IPS DF 6.9 (cell line): ENCODE measurements at regions not wholly inside any gene's neighbourhood (a gene's known extent, or its start where the extent isn't known, plus 50 kb on each side); places are given as distances from the start of the nearest gene placed in this dataset.
"Not testable (repeated sequence)": the region's sequence is repeated elsewhere in the genome, so short reads cannot be mapped to it uniquely, and the experiment has no call there.

Source experiments
- DNase-seq: peaks from one replicate; pipeline ENCODE4 v3.0.0-alpha.2; 2013; ENCODE audit warnings: low read depth, low spot score
- H3K27ac ChIP-seq: one replicate; pipeline ENCODE4 v1.5.1; 2013; ENCODE audit warnings: low read length, control low read depth
- H3K27me3 ChIP-seq: 2 replicates; pipeline ENCODE4 v1.6.1; 2013; ENCODE audit warnings: mild to moderate bottlenecking, low read length; ENCODE audit not compliant: control insufficient read depth, insufficient read depth
- H3K36me3 ChIP-seq: 2 replicates; pipeline ENCODE4 v1.6.1; 2013; ENCODE audit warnings: low read length; ENCODE audit not compliant: control insufficient read depth, insufficient read depth
- H3K4me1 ChIP-seq: 2 replicates; pipeline ENCODE4 v1.6.1; 2013; ENCODE audit warnings: low read length; ENCODE audit not compliant: control insufficient read depth, insufficient read depth
- H3K4me3 ChIP-seq: 2 replicates; pipeline ENCODE4 v1.5.1; 2013; ENCODE audit warnings: mild to moderate bottlenecking, low read length
- H3K9me3 ChIP-seq: 2 replicates; pipeline ENCODE4 v1.6.1; 2013; ENCODE audit warnings: low read length, inconsistent platforms; ENCODE audit not compliant: control insufficient read depth, insufficient read depth
- WGBS: extraction: QIAGEN DNeasy Blood & Tissue Kit; methylation state at CpG from one replicate; pipeline ENCODE4 v1.1.7; 2013; ENCODE audit warnings: mixed read lengths, missing lambda C conversion rate; ENCODE audit not compliant: insufficient read length, insufficient coverage; 5-methylcytosine and 5-hydroxymethylcytosine counted together

GRCh38 chr6:169093066-169093723 lies 160.5 kb downstream of the THBS2 start:
- no peaks in the 10 kb centered on the region for H3K4me1 ChIP-seq
- no CpG with 5 or more reads among the region's 11 CpGs for WGBS
- peaks cover 2% of the 10 kb centered on the region; the same call in 1 of the 2 replicates for H3K9me3 ChIP-seq
- H3K36me3 ChIP-seq: no peaks in the 10 kb centered on the region
- DNase-seq: no peak
- no peaks in the 10 kb centered on the region for H3K27me3 ChIP-seq
- H3K27ac ChIP-seq: no peak overlapping the region
- H3K4me3 ChIP-seq: no peak overlapping the region

- Histone ChIP-seq H3K27ac (no peak overlapping the region), H3K27me3 (no peaks in the 10 kb centered on the region), H3K36me3 (no peaks in the 10 kb centered on the region), H3K9me3 (peaks cover 2% of the 10 kb centered on the region; the same call in 1 of the 2 replicates), H3K4me1 (no peaks in the 10 kb centered on the region), H3K4me3 (no peak overlapping the region)
- no CpG with 5 or more reads among the region's 3 CpGs for WGBS
- no peak for DNase-seq
Measured at GRCh38 chr6:169092375-169092774, 161.3 kb downstream of the THBS2 start.

- not testable (repeated sequence) for H3K9me3 ChIP-seq, DNase-seq, H3K4me3 ChIP-seq, H3K4me1 ChIP-seq, H3K27me3 ChIP-seq, H3K27ac ChIP-seq, H3K36me3 ChIP-seq
- WGBS: no CpG with 5 or more reads among the region's 2 CpGs
Measured at GRCh38 chr6:169090514-169091127, 163.0 kb downstream of the THBS2 start.

- Histone ChIP-seq H3K27me3 (no peaks in the 10 kb centered on the region), H3K27ac (no peak overlapping the region), H3K9me3 (peaks cover 2% of the 10 kb centered on the region; the same call in 1 of the 2 replicates), H3K36me3 (no peaks in the 10 kb centered on the region), H3K4me3 (no peak overlapping the region), H3K4me1 (no peaks in the 10 kb centered on the region)
- DNase-seq: no peak
- no CpG with 5 or more reads among the region's 2 CpGs for WGBS
Measured at GRCh38 chr6:169088762-169089161, 164.9 kb downstream of the THBS2 start.

- DNase-seq: no peak
- Histone ChIP-seq H3K4me3 (no peak overlapping the region), H3K4me1 (no peaks in the 10 kb centered on the region), H3K9me3 (peaks cover 2% of the 10 kb centered on the region; the same call in 1 of the 2 replicates), H3K27ac (no peak overlapping the region), H3K27me3 (no peaks in the 10 kb centered on the region), H3K36me3 (no peaks in the 10 kb centered on the region)
- WGBS: no CpG with 5 or more reads among the region's 3 CpGs
Measured at GRCh38 chr6:169087443-169088041, 166.1 kb downstream of the THBS2 start.

- H3K27ac ChIP-seq, H3K27me3 ChIP-seq, H3K4me1 ChIP-seq, H3K4me3 ChIP-seq, H3K36me3 ChIP-seq, H3K9me3 ChIP-seq, DNase-seq: not testable (repeated sequence)
- WGBS: no CpG with 5 or more reads among the region's 6 CpGs
Measured at GRCh38 chr6:169086616-169087015, 167.0 kb downstream of the THBS2 start.

GRCh38 chr6:169086020-169086419 lies 167.6 kb downstream of the THBS2 start:
- Histone ChIP-seq H3K9me3 (peaks cover 2% of the 10 kb centered on the region; the same call in 1 of the 2 replicates), H3K36me3 (no peaks in the 10 kb centered on the region), H3K4me3 (no peak overlapping the region), H3K27me3 (no peaks in the 10 kb centered on the region), H3K27ac (no peak overlapping the region), H3K4me1 (no peaks in the 10 kb centered on the region)
- no CpG with 5 or more reads among the region's 10 CpGs for WGBS
- no peak for DNase-seq

- no peaks in the 10 kb centered on the region for H3K36me3 ChIP-seq
- H3K27me3 ChIP-seq: no peaks in the 10 kb centered on the region
- no peak overlapping the region for H3K4me3 ChIP-seq
- no peaks in the 10 kb centered on the region; the same call in 1 of the 2 replicates for H3K9me3 ChIP-seq
- H3K4me1 ChIP-seq: no peaks in the 10 kb centered on the region
- no peak overlapping the region for H3K27ac ChIP-seq
- no CpG with 5 or more reads among the region's 6 CpGs for WGBS
- DNase-seq: no peak
Measured at GRCh38 chr6:169085466-169085865, 168.2 kb downstream of the THBS2 start.

- H3K36me3 ChIP-seq: not testable (repeated sequence)
Measured at GRCh38 chr6:169084557-169084956, 169.1 kb downstream of the THBS2 start.

GRCh38 chr6:169084067-169084466 lies 169.6 kb downstream of the THBS2 start:
- Histone ChIP-seq H3K9me3 (no peaks in the 10 kb centered on the region; the same call in 1 of the 2 replicates), H3K27ac (no peak overlapping the region), H3K4me3 (no peak overlapping the region), H3K27me3 (no peaks in the 10 kb centered on the region), H3K36me3 (no peaks in the 10 kb centered on the region), H3K4me1 (no peaks in the 10 kb centered on the region)
- DNase-seq: no peak
- WGBS: no CpG with 5 or more reads among the region's 10 CpGs

More at GRCh38 chr6:169084557-169084956, 169.1 kb downstream of the THBS2 start:
- not testable (repeated sequence) for H3K27ac ChIP-seq, H3K9me3 ChIP-seq, H3K27me3 ChIP-seq, H3K4me1 ChIP-seq, H3K4me3 ChIP-seq, DNase-seq
- no CpG with 5 or more reads among the region's 13 CpGs for WGBS
